Natural killer cell (primary cell): ENCODE measurements at regions not wholly inside any gene's neighbourhood (a gene's known extent, or its start where the extent isn't known, plus 50 kb on each side); places are given as distances from the start of the nearest gene placed in this dataset.

ENCODE experiments used
- ATAC-seq, 3 donors: fragments of 150-1000 bp in 2 of 3; fragments of 200-7000 bp in 1 of 3; cut with Tn5 transposase; 1 replicate in 1 of 3; 2 replicates in 2 of 3; pipeline ENCODE4 v1.10.0; 2021; ENCODE audit warnings: mild to moderate bottlenecking in 2 of 3, moderate library complexity in 2 of 3
- DNase-seq, 2 donors: peaks; one replicate each; pipeline versions ENCODE4 v3.0.0 to v3.0.0-alpha.2; 2013 to 2021; ENCODE audit warnings: mixed read lengths in 1 of 2
- H3K27ac ChIP-seq: one replicate; pipeline ENCODE4 v1.5.1; 2013; ENCODE audit warnings: mild to moderate bottlenecking, low read length
- H3K27me3 ChIP-seq: one replicate; pipeline ENCODE4 v1.6.1; 2013; ENCODE audit warnings: low read length; ENCODE audit not compliant: control insufficient read depth, insufficient read depth
- H3K36me3 ChIP-seq: one replicate; pipeline ENCODE4 v1.6.1; 2013; ENCODE audit warnings: low read length; ENCODE audit not compliant: control insufficient read depth, insufficient read depth
- H3K4me1 ChIP-seq: one replicate; pipeline ENCODE4 v1.6.1; 2013; ENCODE audit warnings: low read length; ENCODE audit not compliant: control insufficient read depth, insufficient read depth
- H3K4me3 ChIP-seq: one replicate; pipeline ENCODE4 v1.5.1; 2013; ENCODE audit warnings: low read length
- H3K9me3 ChIP-seq: one replicate; pipeline ENCODE4 v1.6.1; 2013; ENCODE audit warnings: low read length; ENCODE audit not compliant: control insufficient read depth, insufficient read depth
- H3K27ac Mint-ChIP-seq, 2 donors: one replicate each; pipeline ENCODE4 v1.8.0; 2022; ENCODE audit warnings: mild to moderate bottlenecking in 2 of 2, mixed read lengths in 2 of 2, moderate library complexity in 1 of 2
- H3K27me3 Mint-ChIP-seq, 2 donors: one replicate each; pipeline ENCODE4 v1.8.0; 2022; ENCODE audit warnings: low read depth in 2 of 2, mixed read lengths in 2 of 2
- H3K36me3 Mint-ChIP-seq: one replicate; pipeline ENCODE4 v1.8.0; 2022; ENCODE audit warnings: mixed read lengths
- H3K4me1 Mint-ChIP-seq, 2 donors: one replicate each; pipeline ENCODE4 v1.8.0; 2022; ENCODE audit warnings: mixed read lengths in 2 of 2
- H3K4me3 Mint-ChIP-seq: one replicate; pipeline ENCODE4 v1.8.0; 2022; ENCODE audit warnings: mild to moderate bottlenecking, moderate library complexity, mixed read lengths
- H3K9me3 Mint-ChIP-seq, 2 donors: one replicate each; pipeline ENCODE4 v1.8.0; 2022; ENCODE audit warnings: mixed read lengths in 2 of 2
- WGBS: methylation state at CpG from one replicate; pipeline ENCODE4 v1.1.7; 2013; ENCODE audit warnings: missing lambda C conversion rate; ENCODE audit not compliant: insufficient coverage; 5-methylcytosine and 5-hydroxymethylcytosine counted together
- intact Hi-C: fragments of 100-400 bp; cut with micrococcal nuclease; formaldehyde crosslinking; loops from one replicate; pipeline ENCODE4 v1.14.2; 2022
- TF ChIP-seq, protein P1 (sequence below): fragments of 200-600 bp; IDR thresholded peaks from one replicate; pipeline ENCODE4 v1.8.0; 2022; ENCODE audit warnings: antibody characterized with exemption

GRCh38 chr5:3518051-3518450, 77.6 kb upstream of the IRX1 start:
- ATAC-seq: no peak
- no peak for DNase-seq
- WGBS: 87% methylated on average over 11 of the region's 11 CpGs
- H3K27me3 Mint-ChIP-seq: no peaks in the 10 kb centered on the region
- no peak overlapping the region for H3K4me3 Mint-ChIP-seq
- H3K27ac ChIP-seq: no peak overlapping the region
- intact Hi-C loops: no loop called here
- H3K27ac Mint-ChIP-seq: no peak overlapping the region
- peaks cover 2% of the 10 kb centered on the region in 2 donors for H3K9me3 Mint-ChIP-seq
- H3K27me3 ChIP-seq: no peaks in the 10 kb centered on the region
- H3K36me3 Mint-ChIP-seq: no peaks in the 10 kb centered on the region
- peaks cover 9% of the 10 kb centered on the region for H3K9me3 ChIP-seq
- no peaks in the 10 kb centered on the region for H3K4me1 ChIP-seq
- no peak overlapping the region for H3K4me3 ChIP-seq
- H3K4me1 Mint-ChIP-seq: no peaks in the 10 kb centered on the region
- H3K36me3 ChIP-seq: no peaks in the 10 kb centered on the region
- TF ChIP-seq, protein P1, sequence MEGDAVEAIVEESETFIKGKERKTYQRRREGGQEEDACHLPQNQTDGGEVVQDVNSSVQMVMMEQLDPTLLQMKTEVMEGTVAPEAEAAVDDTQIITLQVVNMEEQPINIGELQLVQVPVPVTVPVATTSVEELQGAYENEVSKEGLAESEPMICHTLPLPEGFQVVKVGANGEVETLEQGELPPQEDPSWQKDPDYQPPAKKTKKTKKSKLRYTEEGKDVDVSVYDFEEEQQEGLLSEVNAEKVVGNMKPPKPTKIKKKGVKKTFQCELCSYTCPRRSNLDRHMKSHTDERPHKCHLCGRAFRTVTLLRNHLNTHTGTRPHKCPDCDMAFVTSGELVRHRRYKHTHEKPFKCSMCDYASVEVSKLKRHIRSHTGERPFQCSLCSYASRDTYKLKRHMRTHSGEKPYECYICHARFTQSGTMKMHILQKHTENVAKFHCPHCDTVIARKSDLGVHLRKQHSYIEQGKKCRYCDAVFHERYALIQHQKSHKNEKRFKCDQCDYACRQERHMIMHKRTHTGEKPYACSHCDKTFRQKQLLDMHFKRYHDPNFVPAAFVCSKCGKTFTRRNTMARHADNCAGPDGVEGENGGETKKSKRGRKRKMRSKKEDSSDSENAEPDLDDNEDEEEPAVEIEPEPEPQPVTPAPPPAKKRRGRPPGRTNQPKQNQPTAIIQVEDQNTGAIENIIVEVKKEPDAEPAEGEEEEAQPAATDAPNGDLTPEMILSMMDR: no peak

GRCh38 chr5:3517348-3517747, 78.3 kb upstream of the IRX1 start:
- intact Hi-C loops: no loop called here
- ATAC-seq: no peak
- WGBS: 35% methylated on average over 7 of the region's 9 CpGs
- TF ChIP-seq, protein P1: no peak
- peaks cover 3% of the 10 kb centered on the region for H3K9me3 ChIP-seq
- Mint-ChIP-seq H3K9me3 (no peaks in the 10 kb centered on the region), H3K4me3 (no peak overlapping the region), H3K4me1 (no peaks in the 10 kb centered on the region), H3K27me3 (no peaks in the 10 kb centered on the region), H3K27ac (no peak overlapping the region), H3K36me3 (no peaks in the 10 kb centered on the region)
- no peak for DNase-seq
- H3K4me1 ChIP-seq: no peaks in the 10 kb centered on the region
- no peak overlapping the region for H3K27ac ChIP-seq
- H3K4me3 ChIP-seq: no peak overlapping the region
- no peaks in the 10 kb centered on the region for H3K36me3 ChIP-seq
- no peaks in the 10 kb centered on the region for H3K27me3 ChIP-seq

GRCh38 chr5:3512361-3513095, 83.1 kb upstream of the IRX1 start:
- TF ChIP-seq, protein P1: no peak
- ATAC-seq (no peak), DNase-seq (no peak)
- intact Hi-C loops: no loop called here
- Mint-ChIP-seq H3K4me3 (no peak overlapping the region), H3K36me3 (no peaks in the 10 kb centered on the region), H3K27ac (no peak overlapping the region), H3K27me3 (peaks cover 0 to 6% of the 10 kb centered on the region in 2 donors), H3K9me3 (peaks cover 0 to 8% of the 10 kb centered on the region in 2 donors), H3K4me1 (no peaks in the 10 kb centered on the region)
- H3K4me3 ChIP-seq: no peak overlapping the region
- 86% methylated on average over 10 of the region's 13 CpGs for WGBS
- H3K27me3 ChIP-seq: no peaks in the 10 kb centered on the region
- no peaks in the 10 kb centered on the region for H3K36me3 ChIP-seq
- no peaks in the 10 kb centered on the region for H3K4me1 ChIP-seq
- H3K9me3 ChIP-seq: peaks cover 4% of the 10 kb centered on the region
- no peak overlapping the region for H3K27ac ChIP-seq

GRCh38 chr5:3511934-3512333, 83.7 kb upstream of the IRX1 start:
- no peaks in the 10 kb centered on the region for H3K4me1 Mint-ChIP-seq
- Histone ChIP-seq H3K27ac (no peak overlapping the region), H3K27me3 (no peaks in the 10 kb centered on the region), H3K4me1 (no peaks in the 10 kb centered on the region), H3K9me3 (peaks cover 4% of the 10 kb centered on the region), H3K36me3 (no peaks in the 10 kb centered on the region), H3K4me3 (no peak overlapping the region)
- 90% methylated on average over 4 of the region's 7 CpGs for WGBS
- DNase-seq (no peak), ATAC-seq (no peak)
- H3K4me3 Mint-ChIP-seq: no peak overlapping the region
- TF ChIP-seq, protein P1: no peak
- H3K9me3 Mint-ChIP-seq: peaks cover 0 to 8% of the 10 kb centered on the region in 2 donors
- H3K27ac Mint-ChIP-seq: no peak overlapping the region
- peaks cover 0 to 6% of the 10 kb centered on the region in 2 donors for H3K27me3 Mint-ChIP-seq
- H3K36me3 Mint-ChIP-seq: no peaks in the 10 kb centered on the region
- intact Hi-C loops: no loop called here
